NCI-H1105 (cell line): ENCODE measurements at regions not wholly inside any gene's neighbourhood (a gene's known extent, or its start where the extent isn't known, plus 50 kb on each side); places are given as distances from the start of the nearest gene placed in this dataset.

Experiments
- DNase-seq: peaks from one replicate; lab custom pipeline; 2025; lab: John Stamatoyannopoulos, UW

GRCh38 chr16:55380485-55380884, 56.5 kb downstream of the IRX6 start:
- no peak for DNase-seq

DNA sequence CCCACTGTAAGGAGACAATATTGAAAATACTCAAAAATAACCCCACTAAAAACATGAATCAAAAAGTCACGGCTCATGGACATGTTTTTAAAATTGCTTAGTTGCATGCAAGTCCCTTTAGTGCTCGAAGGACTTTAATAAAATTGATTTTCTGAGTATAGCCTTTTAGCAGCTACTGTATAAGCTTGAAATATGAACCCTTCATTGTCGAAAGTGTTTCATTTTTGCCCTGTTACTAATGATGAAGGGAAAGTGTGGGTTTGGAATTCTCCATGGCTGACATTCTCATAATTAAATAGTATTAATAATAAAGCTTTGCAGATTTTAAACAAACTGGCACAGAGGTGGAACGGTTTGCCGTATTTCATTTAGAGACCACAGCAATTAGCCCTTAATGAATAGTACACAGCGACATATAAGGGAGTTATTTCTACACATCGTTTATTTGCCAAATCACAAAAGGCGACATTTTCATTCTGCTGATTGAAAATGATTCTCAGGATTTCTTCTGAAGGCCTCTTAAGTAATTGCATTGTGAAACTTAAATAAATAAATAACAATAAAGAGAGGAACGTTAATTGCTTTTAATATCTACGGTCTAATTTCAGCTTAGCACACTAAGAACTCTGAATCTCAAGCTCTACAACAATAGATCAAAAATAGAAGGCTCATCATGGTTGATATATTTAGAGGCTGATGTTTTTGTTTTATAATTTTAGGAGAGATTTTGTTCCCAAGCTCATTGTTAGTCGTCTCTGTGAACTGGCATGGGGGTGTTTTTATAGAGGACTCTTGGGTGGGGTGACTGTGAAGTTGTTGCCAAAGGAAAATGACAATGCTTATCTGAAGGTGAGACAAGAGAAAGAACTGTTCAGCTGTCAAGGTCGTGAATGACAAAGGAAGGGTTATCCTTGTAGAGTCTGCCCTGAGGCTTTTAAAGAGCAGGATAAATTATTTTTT, 60.6 kb downstream of the IRX6 start:
- DNase-seq, result peak; percentile 35

DNA sequence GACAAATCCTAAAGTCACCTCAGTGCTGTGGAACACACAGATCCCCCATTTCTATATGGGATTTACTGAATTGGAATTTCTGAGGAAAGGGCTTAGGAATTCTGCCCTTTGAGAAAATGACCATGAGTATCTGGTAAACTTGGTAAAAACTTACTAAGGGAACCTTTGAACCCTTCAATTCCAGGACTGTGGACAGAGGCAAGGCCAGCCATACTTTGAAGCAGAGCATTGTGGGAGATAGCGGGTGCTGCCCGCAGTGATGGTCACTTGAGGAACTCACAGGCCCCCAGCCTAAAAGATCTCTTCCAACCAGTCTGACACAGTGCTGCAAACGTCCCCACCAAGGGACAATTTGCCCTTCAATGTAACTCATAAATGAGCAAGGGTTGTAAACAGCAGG, 61.4 kb downstream of the IRX6 start:
- no peak for DNase-seq

DNA sequence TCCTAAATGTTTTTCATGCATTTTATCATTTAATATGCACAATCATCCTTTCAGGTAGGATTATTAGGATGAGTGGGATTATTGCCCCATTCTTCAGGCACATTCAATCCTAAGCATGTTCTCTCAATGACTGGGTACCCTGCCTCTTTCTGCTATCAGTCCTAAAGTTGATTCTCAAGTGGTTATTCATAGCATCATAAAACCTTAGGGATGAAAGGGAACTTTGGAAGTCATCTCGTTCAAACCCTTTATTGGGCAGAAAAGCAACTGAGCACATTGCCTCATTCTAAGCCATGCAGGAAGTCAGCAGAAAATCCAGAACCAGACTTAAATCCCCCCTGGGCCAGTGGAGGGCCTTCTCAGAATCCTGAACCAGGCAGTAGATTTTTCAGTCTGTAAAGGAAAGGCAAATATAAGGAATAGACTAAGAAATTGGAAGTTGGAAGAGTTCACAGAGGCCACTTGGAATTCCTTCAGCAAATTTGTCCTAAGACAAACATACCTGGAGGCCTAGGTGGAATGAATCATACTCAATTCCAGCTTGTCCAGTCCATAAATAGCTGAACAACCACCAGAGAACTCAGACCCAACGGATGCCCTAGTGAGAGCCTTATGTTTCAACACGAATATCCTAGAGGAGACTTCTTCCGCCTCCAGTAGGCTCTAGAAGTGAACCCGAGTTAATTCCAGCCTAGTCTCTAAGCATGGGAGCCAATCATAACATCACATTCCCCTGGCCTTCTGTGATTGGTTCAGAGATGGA, 62.7 kb downstream of the IRX6 start:
- no peak for DNase-seq

GRCh38 chr16:55388131-55388862, 64.3 kb downstream of the IRX6 start:
- DNase-seq, result no peak

GRCh38 chr16:55389426-55390073, 65.5 kb downstream of the IRX6 start:
- DNase-seq, result no peak

- DNase-seq, result no peak
These were observed 66.7 kb downstream of the IRX6 start for GRCh38 chr16:55390630-55391237.

- no peak for DNase-seq
These were observed 67.9 kb downstream of the IRX6 start for GRCh38 chr16:55391760-55392375.

GRCh38 chr16:55392701-55393100, 68.7 kb downstream of the IRX6 start:
- DNase-seq, result no peak

DNA sequence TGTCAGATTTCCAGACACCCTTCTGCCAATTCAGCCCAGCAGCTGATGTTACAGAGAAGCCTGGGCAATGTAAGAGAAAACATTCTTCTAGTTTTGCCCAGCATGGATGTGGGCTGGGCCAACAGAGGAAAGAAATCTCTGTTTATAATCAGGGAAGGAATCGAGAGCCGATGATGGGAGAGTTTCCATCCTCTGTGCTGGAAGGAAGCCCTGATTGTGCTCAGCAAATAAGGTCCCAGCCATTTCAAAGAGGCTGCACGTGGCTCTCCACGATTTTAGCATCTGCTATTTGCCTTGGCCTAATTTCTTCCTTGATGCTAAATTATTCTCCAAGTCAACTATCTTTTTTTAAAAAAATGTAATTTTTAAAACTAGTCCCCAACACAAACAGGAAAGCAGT, 70.0 kb downstream of the IRX6 start:
- no peak for DNase-seq

DNA sequence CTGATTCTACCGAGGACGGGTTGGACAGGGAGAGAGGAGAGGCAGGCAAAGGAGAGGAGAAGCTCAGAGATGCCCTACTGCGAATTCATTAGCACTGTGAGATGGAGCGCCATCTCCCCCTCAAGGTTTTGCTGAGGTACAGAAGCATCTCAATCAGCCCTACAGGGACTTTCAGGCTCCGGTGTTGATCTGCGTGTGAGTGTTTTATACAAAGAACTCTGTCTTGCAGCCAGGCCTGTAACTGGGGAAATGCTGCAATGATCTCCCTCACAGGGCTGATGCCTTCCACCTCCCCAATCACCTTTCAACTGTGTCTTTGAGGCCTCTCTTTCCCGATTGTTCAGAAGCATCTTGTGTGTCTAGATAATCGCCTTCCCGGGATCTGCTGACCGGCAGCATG, 74.8 kb downstream of the IRX6 start:
- no peak for DNase-seq

GRCh38 chr16:55399911-55400310, 75.9 kb downstream of the IRX6 start:
- DNase-seq, result no peak

- DNase-seq, result no peak
These were observed 77.0 kb downstream of the IRX6 start for GRCh38 chr16:55401046-55401445.

- no peak for DNase-seq
These were observed 75.5 kb upstream of the MMP2 start for GRCh38 chr16:55403464-55403863.

DNA sequence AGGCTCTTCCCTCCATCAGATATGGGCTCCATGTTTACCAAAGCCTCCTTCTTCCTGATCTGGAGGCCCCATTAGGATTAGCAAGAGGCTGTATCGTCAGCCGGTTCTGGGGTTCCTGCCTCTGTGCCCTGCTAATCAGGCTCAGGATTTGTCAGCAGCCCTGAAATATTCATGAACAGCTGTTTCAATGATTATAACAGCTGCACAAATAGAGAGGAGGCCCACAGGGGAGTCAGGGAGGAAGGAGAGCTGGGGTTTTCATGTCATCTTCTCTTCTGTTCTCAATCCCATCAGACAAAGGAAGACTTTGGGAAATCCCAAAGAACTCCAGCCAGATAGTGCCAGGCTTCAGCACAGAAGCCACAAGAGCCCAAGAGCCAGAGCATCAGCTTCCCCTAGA, 72.3 kb upstream of the MMP2 start:
- DNase-seq, result no peak

GRCh38 chr16:55408661-55409060, 70.3 kb upstream of the MMP2 start:
- no peak for DNase-seq

DNA sequence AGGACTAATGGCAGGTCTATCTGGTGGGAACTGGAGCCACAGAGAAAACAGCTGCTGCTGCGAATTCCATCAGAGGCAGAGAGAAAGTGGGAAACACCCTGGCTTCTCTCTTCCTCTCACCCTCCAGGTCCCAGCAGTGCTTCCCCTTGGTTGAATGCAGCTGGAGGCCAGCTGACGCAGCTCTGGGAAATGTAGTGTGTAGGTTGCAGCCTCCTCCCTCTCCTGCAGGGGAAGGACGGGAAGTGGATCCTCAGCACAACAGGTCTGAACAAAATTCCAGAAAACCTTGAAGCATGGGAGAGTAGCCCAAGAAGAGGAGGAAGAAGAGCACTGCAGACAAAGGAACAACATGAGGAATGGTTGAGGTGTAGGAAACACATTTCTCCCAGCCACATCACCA, 67.8 kb upstream of the MMP2 start:
- DNase-seq, result no peak

GRCh38 chr16:55418586-55418985, 60.4 kb upstream of the MMP2 start:
- no peak for DNase-seq

DNA sequence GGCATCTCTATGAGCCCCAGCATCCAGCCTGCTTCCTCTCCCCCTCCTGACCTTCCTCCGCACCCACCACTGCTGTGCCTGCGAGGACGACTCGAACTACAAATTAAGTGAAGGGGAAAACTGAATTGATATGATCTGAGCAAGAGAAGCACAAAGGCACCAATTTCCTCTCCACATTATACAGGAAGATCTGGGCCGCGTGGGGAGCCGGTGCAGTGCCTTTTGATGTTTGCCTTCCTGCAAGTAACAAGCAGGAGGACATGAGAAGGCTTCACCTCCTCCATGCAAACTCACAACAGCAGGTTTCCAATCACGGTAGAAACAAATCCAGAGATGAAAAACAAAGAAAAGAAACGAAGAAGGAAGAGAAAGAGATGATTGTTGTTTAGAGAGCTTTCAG, 57.8 kb upstream of the MMP2 start:
- DNase-seq, result no peak

- no peak for DNase-seq
These were observed 52.0 kb upstream of the MMP2 start for GRCh38 chr16:55426865-55427484.
